ENCODE measurements at regions not wholly inside any gene's neighbourhood (a gene's known extent, or its start where the extent isn't known, plus 50 kb on each side); places are given as distances from the start of the nearest gene placed in this dataset.

- H3K27ac ChIP-seq = no peak overlapping the region
- no peaks in the 10 kb centered on the region for H3K4me1 ChIP-seq
- ATAC-seq (no peak), DNase-seq (no peak)
- no peaks in the 10 kb centered on the region for H3K36me3 ChIP-seq
- no peaks in the 10 kb centered on the region for H3K9me3 ChIP-seq
- intact Hi-C loops (cut with DNase I) = no loop called here
- H3K4me3 ChIP-seq = no peak overlapping the region
- peaks cover 6% of the 10 kb centered on the region for H3K27me3 ChIP-seq (ENCODE audit: low read depth)
- no peak for TF ChIP-seq CTCF (IDR thresholded peaks at IDR 0.05)
Measured at GRCh38 chr11:114972105-114972504, 293.8 kb downstream of the NXPE2 start.

GRCh38 chr11:114977651-114978050, 299.3 kb downstream of the NXPE2 start:
- Histone ChIP-seq H3K4me3 (no peak overlapping the region), H3K4me1 (no peaks in the 10 kb centered on the region), H3K9me3 (no peaks in the 10 kb centered on the region), H3K36me3 (no peaks in the 10 kb centered on the region), H3K27me3 (ENCODE audit: low read depth) (peaks cover 6% of the 10 kb centered on the region), H3K27ac (no peak overlapping the region)
- DNase-seq (no peak), ATAC-seq (no peak)
- intact Hi-C loops (cut with DNase I) = no loop called here
- TF ChIP-seq CTCF (IDR thresholded peaks at IDR 0.05) = no peak

GRCh38 chr11:114982141-114982540, 303.8 kb downstream of the NXPE2 start:
- no peak for ATAC-seq
- no peak for TF ChIP-seq CTCF (IDR thresholded peaks at IDR 0.05)
- H3K27me3 ChIP-seq (ENCODE audit: low read depth) = no peaks in the 10 kb centered on the region
- no peaks in the 10 kb centered on the region for H3K36me3 ChIP-seq
- intact Hi-C loops (cut with DNase I) = no loop called here
- no peak for DNase-seq
- no peaks in the 10 kb centered on the region for H3K9me3 ChIP-seq
- no peak overlapping the region for H3K27ac ChIP-seq
- no peaks in the 10 kb centered on the region for H3K4me1 ChIP-seq
- H3K4me3 ChIP-seq = no peak overlapping the region

GRCh38 chr11:114984611-114985163, 306.4 kb downstream of the NXPE2 start:
- no peaks in the 10 kb centered on the region for H3K4me1 ChIP-seq
- ATAC-seq (no peak), DNase-seq (no peak)
- no peak for TF ChIP-seq CTCF (IDR thresholded peaks at IDR 0.05)
- no peaks in the 10 kb centered on the region for H3K36me3 ChIP-seq
- no peaks in the 10 kb centered on the region for H3K27me3 ChIP-seq (ENCODE audit: low read depth)
- no peak overlapping the region for H3K4me3 ChIP-seq
- intact Hi-C loops (cut with DNase I) = no loop called here
- no peak overlapping the region for H3K27ac ChIP-seq
- no peaks in the 10 kb centered on the region for H3K9me3 ChIP-seq

- intact Hi-C loops (cut with DNase I) = no loop called here
- no peak for TF ChIP-seq CTCF (IDR thresholded peaks at IDR 0.05)
- Histone ChIP-seq H3K36me3 (no peaks in the 10 kb centered on the region), H3K27ac (no peak overlapping the region), H3K9me3 (no peaks in the 10 kb centered on the region), H3K4me3 (no peak overlapping the region), H3K27me3 (ENCODE audit: low read depth) (no peaks in the 10 kb centered on the region), H3K4me1 (no peaks in the 10 kb centered on the region)
- DNase-seq (no peak), ATAC-seq (peak in 1 of 2 donors; percentile 11)
Measured at GRCh38 chr11:114986365-114986764, 308.0 kb downstream of the NXPE2 start.
